ENCODE measurements at regions not wholly inside any gene's neighbourhood (a gene's known extent, or its start where the extent isn't known, plus 50 kb on each side); places are given as distances from the start of the nearest gene placed in this dataset.

- no peak for TF ChIP-seq CTBP1 (IDR thresholded peaks at IDR 0.05; ENCODE audit: borderline replicate concordance)
- TF ChIP-seq NFRKB (IDR thresholded peaks at IDR 0.05): no peak
- no peak for TF ChIP-seq HDGF (IDR thresholded peaks at IDR 0.05; ENCODE audit: borderline replicate concordance)
- no peak for TF ChIP-seq ARNT (IDR thresholded peaks at IDR 0.05)
- no peak for TF ChIP-seq SUZ12 (IDR thresholded peaks at IDR 0.05)
- TF ChIP-seq TARDBP (IDR thresholded peaks at IDR 0.05): no peak
- no peak for TF ChIP-seq LEF1 (IDR thresholded peaks at IDR 0.05; ENCODE audit: borderline replicate concordance)
- TF ChIP-seq FOXA1 (IDR thresholded peaks at IDR 0.05): no peak
- TF ChIP-seq ZNF384 (IDR thresholded peaks at IDR 0.05): no peak
- TF ChIP-seq BHLHE40 (IDR thresholded peaks at IDR 0.05; ENCODE audit: borderline replicate concordance): no peak
These were observed 92.2 kb downstream of the MRPL36 start for GRCh38 chr5:1707467-1707866.
